ENCODE measurements at regions not wholly inside any gene's neighbourhood (a gene's known extent, or its start where the extent isn't known, plus 50 kb on each side); places are given as distances from the start of the nearest gene placed in this dataset.

GRCh38 chr12:86312232-86312631, 56.0 kb upstream of the MGAT4C start:
- TF ChIP-seq CTCF (IDR thresholded peaks at IDR 0.05) (no peak), POLR2A (IDR thresholded peaks at IDR 0.05) (no peak)
